PC-3 (cell line): ENCODE measurements at regions not wholly inside any gene's neighbourhood (a gene's known extent, or its start where the extent isn't known, plus 50 kb on each side); places are given as distances from the start of the nearest gene placed in this dataset.

ENCODE experiments used
- CTCF ChIP-seq: fragments of 300-600 bp; sonication (generic); conservative IDR thresholded peaks from 2 replicates; pipeline ENCODE4 v1.5.1; 2017; ENCODE audit warnings: antibody characterized with exemption, low read depth, mild to moderate bottlenecking, low read length
- EZH2 ChIP-seq: fragments of 300-600 bp; sonication (generic); IDR thresholded peaks from one replicate; pipeline ENCODE4 v1.6.1; 2017; ENCODE audit warnings: antibody characterized with exemption, mild to moderate bottlenecking, low read length; ENCODE audit not compliant: unreplicated experiment
- EZH2phosphoT487 ChIP-seq: fragments of 300-600 bp; sonication (generic); IDR thresholded peaks from 2 replicates; pipeline ENCODE4 v1.6.1; 2018; ENCODE audit warnings: mild to moderate bottlenecking, antibody characterized with exemption, low read length, borderline replicate concordance

- TF ChIP-seq CTCF: no peak
- TF ChIP-seq EZH2: no peak
- no peak for TF ChIP-seq EZH2phosphoT487
Measured at GRCh38 chr1:29916656-29917369, 680.5 kb downstream of the PTPRU start.
